HG02981 (cell line): ENCODE measurements at regions not wholly inside any gene's neighbourhood (a gene's known extent, or its start where the extent isn't known, plus 50 kb on each side); places are given as distances from the start of the nearest gene placed in this dataset.

Experiments used
- ATAC-seq: cut with Tn5 transposase; IDR thresholded peaks from one replicate; pipeline ENCODE4 v1.9.1; 2021; ENCODE audit warnings: mild to moderate bottlenecking, moderate library complexity; ENCODE audit not compliant: unreplicated experiment

DNA sequence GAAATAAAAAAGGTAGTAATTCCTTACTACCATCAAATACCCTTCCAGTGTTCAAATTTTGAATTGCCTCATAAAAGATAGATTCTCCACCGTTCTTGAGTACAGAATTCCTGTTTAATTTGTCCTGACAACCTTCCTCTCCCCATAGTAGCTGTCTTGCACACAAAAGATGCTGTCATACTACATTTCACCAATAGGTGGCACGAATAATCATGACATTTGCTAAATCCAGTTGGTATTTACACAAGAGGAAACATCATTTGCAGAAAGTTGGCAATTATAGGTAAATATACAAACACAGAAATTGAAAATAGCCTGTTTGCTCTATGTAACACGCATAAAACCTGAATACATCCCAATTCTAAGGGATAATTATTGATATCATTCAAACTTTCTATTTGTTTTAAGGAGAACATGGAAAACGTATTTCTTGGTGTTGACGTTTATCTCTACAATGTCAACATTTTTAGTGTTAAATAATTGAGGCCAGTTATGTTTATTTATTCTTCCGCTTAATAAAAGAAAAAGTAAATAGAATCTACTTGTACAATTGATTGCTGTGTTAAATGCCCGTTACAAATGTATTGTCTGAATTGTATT, 58.3 kb upstream of the CLDN10 start:
- ATAC-seq, result peak; percentile 64

DNA sequence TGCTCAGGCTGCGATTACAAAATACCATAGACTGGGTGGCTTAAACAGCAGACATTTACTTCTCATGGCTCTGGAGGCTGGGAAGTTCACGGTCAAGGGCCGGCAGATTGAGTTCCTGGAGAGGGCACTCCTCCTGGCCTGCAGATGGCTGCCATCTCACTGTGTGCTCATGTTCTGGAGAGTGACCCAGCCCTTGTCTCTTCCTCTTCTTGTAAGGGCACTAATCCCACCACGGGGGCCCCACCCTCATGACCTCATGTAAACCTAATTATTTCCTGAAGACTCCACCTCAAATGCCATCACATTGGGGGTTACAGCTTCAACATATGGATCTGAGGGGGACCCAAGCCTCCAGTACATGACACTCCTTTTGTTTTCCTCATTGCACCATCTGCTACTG, 56.0 kb upstream of the CLDN10 start:
- ATAC-seq, result no peak

DNA sequence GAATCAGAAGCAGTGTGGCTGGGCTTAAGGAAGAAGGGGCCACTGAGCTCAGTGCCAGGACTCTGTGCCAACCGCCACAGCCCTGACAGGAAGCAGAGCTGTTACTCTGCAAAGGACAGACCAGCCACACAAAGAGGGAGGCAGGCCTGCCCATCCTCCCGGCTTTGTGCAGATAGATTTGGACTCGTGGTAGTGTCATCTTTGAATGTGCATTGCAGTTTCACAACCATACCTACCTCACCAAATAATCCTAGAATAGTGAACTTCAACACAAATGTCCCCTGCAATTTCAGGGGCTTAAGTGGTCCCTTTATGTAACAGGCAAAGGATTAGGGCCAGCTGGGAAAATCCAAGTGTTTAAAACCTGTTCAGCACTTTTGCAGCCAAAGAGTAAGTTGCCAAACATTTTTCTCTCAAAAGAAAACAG, 55.1 kb upstream of the CLDN10 start:
- ATAC-seq, result no peak

DNA sequence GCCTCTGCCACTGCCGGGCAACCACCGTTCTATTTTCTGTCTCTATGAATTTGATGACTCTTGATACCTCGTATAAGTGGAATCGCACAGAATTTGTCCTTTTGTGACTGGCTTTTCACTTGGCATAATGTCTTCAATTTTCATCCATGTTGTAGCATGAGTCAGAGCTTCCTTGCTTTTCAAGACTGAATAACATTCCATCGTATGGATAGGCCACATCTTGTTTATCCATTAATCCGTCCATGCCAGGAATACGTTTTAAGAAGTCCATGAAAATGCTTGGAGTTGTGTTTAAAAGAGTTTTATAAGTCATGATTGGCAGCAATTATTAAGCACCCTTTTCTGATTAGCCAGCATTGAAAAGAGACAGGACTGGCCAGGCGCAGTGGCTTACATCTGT, 53.6 kb upstream of the CLDN10 start:
- no peak for ATAC-seq

DNA sequence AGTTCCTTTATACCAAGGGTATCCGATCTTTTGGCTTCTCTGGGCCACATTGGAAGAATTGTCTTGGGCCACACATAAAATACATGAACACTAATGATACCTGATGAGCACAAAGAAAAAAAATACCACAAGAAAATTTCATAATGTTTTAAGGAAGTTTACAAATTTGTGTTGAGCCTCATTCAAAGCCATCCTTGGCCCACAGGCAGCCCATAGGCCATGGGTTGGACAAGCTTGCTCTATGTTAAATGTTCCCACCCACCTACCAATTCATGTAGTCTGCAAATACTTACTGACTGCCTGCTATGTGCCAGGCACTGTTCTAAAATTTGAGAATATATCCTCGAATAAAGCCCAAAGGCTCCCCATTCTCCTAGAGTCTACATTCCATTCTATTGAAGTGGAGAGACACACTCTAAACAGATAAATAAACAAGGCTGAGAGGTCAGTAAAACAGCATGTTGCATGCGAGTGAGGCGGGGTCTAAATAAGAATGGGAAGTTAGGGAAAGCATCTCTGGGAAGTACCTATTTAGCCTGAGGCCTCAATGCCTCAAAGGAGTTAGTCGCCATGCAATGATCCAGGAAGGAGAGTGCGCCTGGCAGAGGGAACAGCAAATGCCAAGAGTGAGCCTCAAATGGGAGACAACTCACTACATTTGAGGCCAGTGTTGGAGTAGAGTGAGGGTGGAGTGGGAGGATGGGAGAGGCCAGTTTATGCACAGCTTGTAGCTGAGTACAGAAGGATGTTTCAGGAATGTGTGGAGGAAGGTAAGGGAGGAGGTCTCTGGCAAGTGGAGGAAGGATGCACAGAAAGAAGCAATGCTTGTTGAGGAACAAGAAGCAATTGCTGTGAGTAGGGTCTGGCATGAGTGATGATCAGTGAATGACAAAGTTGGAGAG, 52.5 kb upstream of the CLDN10 start:
- no peak for ATAC-seq

DNA sequence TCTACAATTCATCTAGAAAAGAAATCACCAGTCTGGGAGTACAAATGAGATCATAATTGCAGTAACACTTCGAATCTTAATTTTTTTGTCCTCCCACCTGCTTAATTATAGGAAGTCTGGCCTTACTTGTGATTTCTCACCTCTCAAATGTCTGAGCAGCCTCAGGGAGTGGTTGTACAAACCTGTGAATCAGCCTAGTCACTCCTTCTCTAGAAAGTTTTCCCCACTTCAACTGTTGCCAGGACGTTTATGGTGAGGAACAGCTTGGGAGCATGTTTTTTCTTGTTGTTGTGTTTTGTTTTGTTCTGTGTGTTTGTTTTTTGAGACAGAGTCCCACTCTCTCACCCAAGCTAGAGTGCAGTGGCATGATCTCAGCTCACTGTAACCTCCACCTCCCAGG, 50.3 kb upstream of the CLDN10 start:
- no peak for ATAC-seq
